Endodermal cell (in vitro differentiated cells): ENCODE measurements at regions not wholly inside any gene's neighbourhood (a gene's known extent, or its start where the extent isn't known, plus 50 kb on each side); places are given as distances from the start of the nearest gene placed in this dataset.
A peak's percentile ranks its signal among the peaks of the same experiment; 100 is the strongest.

Experiments used
- DNase-seq: peaks from one replicate; pipeline ENCODE4 v3.0.0-alpha.2; 2017
- H3K27ac ChIP-seq: 2 replicates; pipeline ENCODE4 v1.5.1; 2013; ENCODE audit warnings: mild to moderate bottlenecking, low read depth, low read length, moderate library complexity
- H3K27me3 ChIP-seq: 2 replicates; pipeline ENCODE4 v1.6.1; 2013; ENCODE audit warnings: mild to moderate bottlenecking, low read length, moderate library complexity; ENCODE audit not compliant: insufficient read depth, control insufficient read depth, poor library complexity, severe bottlenecking
- H3K36me3 ChIP-seq: 2 replicates; pipeline ENCODE4 v1.7.0; 2013; ENCODE audit warnings: mild to moderate bottlenecking, low read length, moderate library complexity; ENCODE audit not compliant: control insufficient read depth, insufficient read depth
- H3K4me1 ChIP-seq: one replicate; pipeline ENCODE4 v1.7.0; 2013; ENCODE audit warnings: low read length; ENCODE audit not compliant: control insufficient read depth, insufficient read depth
- H3K4me3 ChIP-seq: 2 replicates; pipeline ENCODE4 v1.5.1; 2013; ENCODE audit warnings: mild to moderate bottlenecking, low read length, moderate library complexity
- H3K9ac ChIP-seq: 2 replicates; pipeline ENCODE4 v1.6.1; 2013; ENCODE audit warnings: mild to moderate bottlenecking, low read length, moderate library complexity; ENCODE audit not compliant: poor library complexity, severe bottlenecking; ENCODE audit errors: extremely low read depth
- H3K9me3 ChIP-seq: 2 replicates; pipeline ENCODE4 v1.6.1; 2013; ENCODE audit warnings: mild to moderate bottlenecking, low read length, moderate library complexity; ENCODE audit not compliant: control insufficient read depth
- H3K27ac Mint-ChIP-seq: 2 replicates; pipeline ENCODE4 v1.8.0; 2020; ENCODE audit warnings: mixed read lengths
- H3K27me3 Mint-ChIP-seq: 2 replicates; pipeline ENCODE4 v1.8.0; 2021; ENCODE audit warnings: mild to moderate bottlenecking, mixed read lengths; ENCODE audit not compliant: insufficient read depth
- H3K36me3 Mint-ChIP-seq: 2 replicates; pipeline ENCODE4 v1.8.0; 2020; ENCODE audit warnings: low read depth, mixed read lengths
- H3K4me1 Mint-ChIP-seq: 2 replicates; pipeline ENCODE4 v1.8.0; 2020; ENCODE audit warnings: mixed read lengths
- H3K4me3 Mint-ChIP-seq: 2 replicates; pipeline ENCODE4 v1.8.0; 2020; ENCODE audit warnings: mild to moderate bottlenecking, moderate library complexity, mixed read lengths
- H3K9me3 Mint-ChIP-seq: 2 replicates; pipeline ENCODE4 v1.8.0; 2020; ENCODE audit warnings: mild to moderate bottlenecking, mixed read lengths
- WGBS, 2 experiments: methylation state at CpG; one replicate each; pipeline versions ENCODE4 v1.1.5 to v1.1.7; 2013; ENCODE audit warnings: missing lambda C conversion rate in 2 of 2, mixed read lengths in 1 of 2; ENCODE audit not compliant: insufficient coverage in 1 of 2, insufficient read length in 1 of 2; 5-methylcytosine and 5-hydroxymethylcytosine counted together
- TF ChIP-seq, protein P1 (sequence below): fragments of 200-600 bp; sonication (generic); conservative IDR thresholded peaks from 2 replicates; pipeline ENCODE4 v1.5.0; 2021; ENCODE audit warnings: antibody characterized with exemption, mild to moderate bottlenecking

- no peaks in the 10 kb centered on the region for H3K36me3 Mint-ChIP-seq
- no peak overlapping the region for H3K27ac Mint-ChIP-seq
- Histone ChIP-seq H3K27ac (no peak overlapping the region), H3K36me3 (no peaks in the 10 kb centered on the region), H3K27me3 (no peaks in the 10 kb centered on the region), H3K4me3 (no peak overlapping the region), H3K4me1 (no peaks in the 10 kb centered on the region), H3K9ac (no peak overlapping the region), H3K9me3 (no peaks in the 10 kb centered on the region)
- no peaks in the 10 kb centered on the region for H3K9me3 Mint-ChIP-seq
- no peak overlapping the region for H3K4me3 Mint-ChIP-seq
- DNase-seq, result no peak
- TF ChIP-seq, protein P1, sequence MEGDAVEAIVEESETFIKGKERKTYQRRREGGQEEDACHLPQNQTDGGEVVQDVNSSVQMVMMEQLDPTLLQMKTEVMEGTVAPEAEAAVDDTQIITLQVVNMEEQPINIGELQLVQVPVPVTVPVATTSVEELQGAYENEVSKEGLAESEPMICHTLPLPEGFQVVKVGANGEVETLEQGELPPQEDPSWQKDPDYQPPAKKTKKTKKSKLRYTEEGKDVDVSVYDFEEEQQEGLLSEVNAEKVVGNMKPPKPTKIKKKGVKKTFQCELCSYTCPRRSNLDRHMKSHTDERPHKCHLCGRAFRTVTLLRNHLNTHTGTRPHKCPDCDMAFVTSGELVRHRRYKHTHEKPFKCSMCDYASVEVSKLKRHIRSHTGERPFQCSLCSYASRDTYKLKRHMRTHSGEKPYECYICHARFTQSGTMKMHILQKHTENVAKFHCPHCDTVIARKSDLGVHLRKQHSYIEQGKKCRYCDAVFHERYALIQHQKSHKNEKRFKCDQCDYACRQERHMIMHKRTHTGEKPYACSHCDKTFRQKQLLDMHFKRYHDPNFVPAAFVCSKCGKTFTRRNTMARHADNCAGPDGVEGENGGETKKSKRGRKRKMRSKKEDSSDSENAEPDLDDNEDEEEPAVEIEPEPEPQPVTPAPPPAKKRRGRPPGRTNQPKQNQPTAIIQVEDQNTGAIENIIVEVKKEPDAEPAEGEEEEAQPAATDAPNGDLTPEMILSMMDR, result peak; percentile 50
- 100% methylated on average over 1 to 2 of the region's 2 CpGs for WGBS, 2 experiments
- H3K4me1 Mint-ChIP-seq, result peaks cover 4% of the 10 kb centered on the region
- peaks cover 5% of the 10 kb centered on the region for H3K27me3 Mint-ChIP-seq
These were observed 126.6 kb upstream of the HMHB1 start for GRCh38 chr5:143685246-143685815.

DNA sequence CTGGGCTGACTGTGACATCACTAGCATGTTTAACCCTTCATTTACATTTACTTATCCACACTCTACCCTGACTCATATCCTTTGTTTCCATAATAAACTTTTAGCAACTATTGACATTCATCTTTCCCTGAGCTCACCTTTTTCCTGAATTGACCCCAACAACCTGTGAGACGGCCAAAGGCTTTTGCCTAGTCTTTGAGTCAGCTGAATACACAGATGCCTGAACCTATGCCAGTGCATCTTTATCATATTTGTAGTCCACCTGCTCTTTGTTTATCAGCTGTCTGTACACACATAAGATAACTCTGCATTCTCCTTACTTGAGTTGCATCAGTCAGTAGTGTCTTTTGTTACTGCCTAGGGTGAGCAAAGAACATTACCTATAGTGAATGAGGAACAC lies 128.5 kb upstream of the HMHB1 start:
- no peak overlapping the region for H3K9ac ChIP-seq
- peaks cover 7% of the 10 kb centered on the region for H3K27me3 Mint-ChIP-seq
- WGBS, 2 experiments, result 90 to 100% methylated on average over 1 of the region's 1 CpG

DNA sequence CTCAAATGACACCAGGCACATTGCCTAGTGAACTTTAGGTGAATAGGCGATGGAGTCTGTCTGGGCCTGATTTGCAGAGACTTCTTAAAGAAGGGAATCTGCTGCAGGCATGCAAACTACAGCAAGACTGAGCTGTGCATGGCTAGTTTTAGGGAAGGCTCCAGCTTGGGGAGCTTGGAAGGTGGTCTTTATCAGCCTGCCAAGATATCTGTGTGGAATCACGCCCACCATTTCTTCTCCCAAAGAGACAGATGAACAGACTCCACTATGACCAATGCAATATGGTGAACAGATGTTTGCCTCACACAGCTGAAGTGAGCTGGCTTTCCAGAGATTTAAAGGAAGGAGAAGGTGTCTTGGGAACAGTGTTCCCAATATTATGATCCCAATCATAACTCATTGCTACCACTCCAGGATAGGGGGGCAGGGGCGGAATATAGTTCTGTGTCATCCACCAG lies 129.0 kb upstream of the HMHB1 start:
- no peaks in the 10 kb centered on the region for H3K27me3 ChIP-seq
- TF ChIP-seq, protein P1, result no peak
- H3K9me3 ChIP-seq, result no peaks in the 10 kb centered on the region
- no peak for DNase-seq
- Mint-ChIP-seq H3K27me3 (peaks cover 7% of the 10 kb centered on the region), H3K4me1 (peaks cover 4% of the 10 kb centered on the region), H3K27ac (no peak overlapping the region), H3K36me3 (no peaks in the 10 kb centered on the region), H3K9me3 (no peaks in the 10 kb centered on the region), H3K4me3 (no peak overlapping the region)
- H3K27ac ChIP-seq, result no peak overlapping the region
- H3K36me3 ChIP-seq, result no peaks in the 10 kb centered on the region
- WGBS, 2 experiments, result 82 to 100% methylated on average over 1 to 3 of the region's 3 CpGs
- H3K9ac ChIP-seq, result no peak overlapping the region
- no peak overlapping the region for H3K4me3 ChIP-seq
- no peaks in the 10 kb centered on the region for H3K4me1 ChIP-seq

More for the DNA sequence above, 128.5 kb upstream of the HMHB1 start:
- Histone ChIP-seq H3K9me3 (no peaks in the 10 kb centered on the region), H3K4me3 (no peak overlapping the region), H3K27me3 (no peaks in the 10 kb centered on the region), H3K27ac (no peak overlapping the region), H3K4me1 (no peaks in the 10 kb centered on the region), H3K36me3 (no peaks in the 10 kb centered on the region)
- H3K4me3 Mint-ChIP-seq, result no peak overlapping the region
- TF ChIP-seq, protein P1, result no peak
- H3K9me3 Mint-ChIP-seq, result no peaks in the 10 kb centered on the region
- H3K4me1 Mint-ChIP-seq, result peaks cover 4% of the 10 kb centered on the region
- no peak overlapping the region for H3K27ac Mint-ChIP-seq
- no peaks in the 10 kb centered on the region for H3K36me3 Mint-ChIP-seq
- DNase-seq, result no peak
